22Rv1 (cell line): ENCODE measurements at regions not wholly inside any gene's neighbourhood (a gene's known extent, or its start where the extent isn't known, plus 50 kb on each side); places are given as distances from the start of the nearest gene placed in this dataset.
"Not testable (repeated sequence)": the region's sequence is repeated elsewhere in the genome, so short reads cannot be mapped to it uniquely, and the experiment has no call there.

ENCODE experiments used
- ZFX ChIP-seq: fragments of 450-650 bp; IDR thresholded peaks from 2 replicates; pipeline ENCODE4 v1.6.1; 2017; ENCODE audit warnings: antibody characterized with exemption, borderline replicate concordance
- TF ChIP-seq, protein P1 (sequence below): fragments of 450-650 bp; IDR thresholded peaks from 2 replicates; pipeline ENCODE4 v1.5.1; 2017; ENCODE audit warnings: mild to moderate bottlenecking

DNA sequence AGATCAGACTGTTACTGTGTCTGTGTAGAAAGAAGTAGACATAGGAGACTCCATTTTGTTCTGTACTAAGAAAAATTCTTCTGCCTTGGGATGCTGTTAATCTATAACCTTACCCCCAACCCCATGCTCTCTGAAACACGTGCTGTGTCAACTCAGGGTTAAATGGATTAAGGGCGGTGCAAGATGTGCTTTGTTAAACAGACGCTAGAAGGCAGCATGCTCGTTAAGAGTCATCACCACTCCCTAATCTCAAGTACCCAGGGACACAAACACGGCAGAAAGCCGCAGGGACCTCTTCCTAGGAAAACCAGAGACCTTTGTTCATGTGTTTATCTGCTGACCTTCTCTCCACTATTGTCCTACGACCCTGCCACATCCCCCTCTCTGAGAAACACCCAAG, 137.0 kb upstream of the PROKR2 start:
- TF ChIP-seq, protein P1, sequence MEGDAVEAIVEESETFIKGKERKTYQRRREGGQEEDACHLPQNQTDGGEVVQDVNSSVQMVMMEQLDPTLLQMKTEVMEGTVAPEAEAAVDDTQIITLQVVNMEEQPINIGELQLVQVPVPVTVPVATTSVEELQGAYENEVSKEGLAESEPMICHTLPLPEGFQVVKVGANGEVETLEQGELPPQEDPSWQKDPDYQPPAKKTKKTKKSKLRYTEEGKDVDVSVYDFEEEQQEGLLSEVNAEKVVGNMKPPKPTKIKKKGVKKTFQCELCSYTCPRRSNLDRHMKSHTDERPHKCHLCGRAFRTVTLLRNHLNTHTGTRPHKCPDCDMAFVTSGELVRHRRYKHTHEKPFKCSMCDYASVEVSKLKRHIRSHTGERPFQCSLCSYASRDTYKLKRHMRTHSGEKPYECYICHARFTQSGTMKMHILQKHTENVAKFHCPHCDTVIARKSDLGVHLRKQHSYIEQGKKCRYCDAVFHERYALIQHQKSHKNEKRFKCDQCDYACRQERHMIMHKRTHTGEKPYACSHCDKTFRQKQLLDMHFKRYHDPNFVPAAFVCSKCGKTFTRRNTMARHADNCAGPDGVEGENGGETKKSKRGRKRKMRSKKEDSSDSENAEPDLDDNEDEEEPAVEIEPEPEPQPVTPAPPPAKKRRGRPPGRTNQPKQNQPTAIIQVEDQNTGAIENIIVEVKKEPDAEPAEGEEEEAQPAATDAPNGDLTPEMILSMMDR: not testable (repeated sequence)
- not testable (repeated sequence) for TF ChIP-seq ZFX
